ENCODE measurements at regions not wholly inside any gene's neighbourhood (a gene's known extent, or its start where the extent isn't known, plus 50 kb on each side); places are given as distances from the start of the nearest gene placed in this dataset.

GRCh38 chr2:60350791-60351190 lies 202.7 kb downstream of the BCL11A start (continued):
- TF ChIP-seq NFIC (IDR thresholded peaks at IDR 0.05; ENCODE audit: low read depth, low read length), result no peak
- no peak for TF ChIP-seq JUNB (IDR thresholded peaks at IDR 0.05)
- no peak for TF ChIP-seq ASH2L (IDR thresholded peaks at IDR 0.05; ENCODE audit: borderline replicate concordance, low read depth)
- 0 out of 2 replicates have a peak, but pooled peaks have one; percentile 18 for TF ChIP-seq MEF2A (IDR thresholded peaks at IDR 0.05; ENCODE audit: insufficient read depth, low read depth, low read length)
- TF ChIP-seq TAF1 (IDR thresholded peaks at IDR 0.05; ENCODE audit: borderline replicate concordance, low read depth, low read length), result no peak
- TF ChIP-seq ATF7 (IDR thresholded peaks at IDR 0.05; ENCODE audit: low read depth), result no peak
- no peak for TF ChIP-seq PBX3 (IDR thresholded peaks at IDR 0.05; ENCODE audit: insufficient replicate concordance, low read depth, low read length)
- TF ChIP-seq ZBTB4 (CRISPR knock-in tag; IDR thresholded peaks at IDR 0.05), result no peak
- TF ChIP-seq CUX1 (IDR thresholded peaks at IDR 0.05; ENCODE audit: insufficient replicate concordance, low read depth, low read length), result no peak
- TF ChIP-seq CHD1 (IDR thresholded peaks at IDR 0.05; ENCODE audit: low read depth, low read length), result no peak
- TF ChIP-seq MLLT1 (IDR thresholded peaks at IDR 0.05), result no peak
- peak in 1 of 2 experiments; percentile 40; a peak in 2 of 4 replicates for TF ChIP-seq IKZF2 (IDR thresholded peaks at IDR 0.05)
- peak; percentile 42; the same call in 1 of the 2 replicates for TF ChIP-seq RUNX3 (IDR thresholded peaks at IDR 0.05; ENCODE audit: low read length)
- TF ChIP-seq PAX5 (IDR thresholded peaks at IDR 0.05; ENCODE audit: borderline replicate concordance, low read depth, low read length), result 0 out of 2 replicates have a peak, but pooled peaks have one; percentile 20
- TF ChIP-seq TCF12 (IDR thresholded peaks at IDR 0.05; ENCODE audit: low read depth, low read length), result no peak
- TF ChIP-seq KDM1A (IDR thresholded peaks at IDR 0.05; ENCODE audit: borderline replicate concordance), result no peak
- TF ChIP-seq YBX1 (IDR thresholded peaks at IDR 0.05), result no peak
- no peak for TF ChIP-seq STAT1 (conservative IDR thresholded peaks at IDR 0.05)
- TF ChIP-seq, protein P1, sequence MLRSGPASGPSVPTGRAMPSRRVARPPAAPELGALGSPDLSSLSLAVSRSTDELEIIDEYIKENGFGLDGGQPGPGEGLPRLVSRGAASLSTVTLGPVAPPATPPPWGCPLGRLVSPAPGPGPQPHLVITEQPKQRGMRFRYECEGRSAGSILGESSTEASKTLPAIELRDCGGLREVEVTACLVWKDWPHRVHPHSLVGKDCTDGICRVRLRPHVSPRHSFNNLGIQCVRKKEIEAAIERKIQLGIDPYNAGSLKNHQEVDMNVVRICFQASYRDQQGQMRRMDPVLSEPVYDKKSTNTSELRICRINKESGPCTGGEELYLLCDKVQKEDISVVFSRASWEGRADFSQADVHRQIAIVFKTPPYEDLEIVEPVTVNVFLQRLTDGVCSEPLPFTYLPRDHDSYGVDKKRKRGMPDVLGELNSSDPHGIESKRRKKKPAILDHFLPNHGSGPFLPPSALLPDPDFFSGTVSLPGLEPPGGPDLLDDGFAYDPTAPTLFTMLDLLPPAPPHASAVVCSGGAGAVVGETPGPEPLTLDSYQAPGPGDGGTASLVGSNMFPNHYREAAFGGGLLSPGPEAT (IDR thresholded peaks at IDR 0.05; ENCODE audit: low read depth), result no peak

Measured in GM12878 (cell line).